ENCODE measurements at regions not wholly inside any gene's neighbourhood (a gene's known extent, or its start where the extent isn't known, plus 50 kb on each side); places are given as distances from the start of the nearest gene placed in this dataset.

- Histone ChIP-seq H3K36me3 (no peaks in the 10 kb centered on the region), H3K9me3 (no peaks in the 10 kb centered on the region), H3K27ac (no peak overlapping the region), H3K27me3 (no peaks in the 10 kb centered on the region), H3K4me3 (no peak overlapping the region), H3K4me1 (no peaks in the 10 kb centered on the region)
- DNase-seq (ENCODE audit: low spot score in 2 of 2), result no peak
- intact Hi-C loops (cut with DNase I), result no loop called here
- TF ChIP-seq CTCF (IDR thresholded peaks at IDR 0.05), result no peak
Measured at GRCh38 chr21:27817902-27818623, 851.2 kb upstream of the ADAMTS5 start.

DNA sequence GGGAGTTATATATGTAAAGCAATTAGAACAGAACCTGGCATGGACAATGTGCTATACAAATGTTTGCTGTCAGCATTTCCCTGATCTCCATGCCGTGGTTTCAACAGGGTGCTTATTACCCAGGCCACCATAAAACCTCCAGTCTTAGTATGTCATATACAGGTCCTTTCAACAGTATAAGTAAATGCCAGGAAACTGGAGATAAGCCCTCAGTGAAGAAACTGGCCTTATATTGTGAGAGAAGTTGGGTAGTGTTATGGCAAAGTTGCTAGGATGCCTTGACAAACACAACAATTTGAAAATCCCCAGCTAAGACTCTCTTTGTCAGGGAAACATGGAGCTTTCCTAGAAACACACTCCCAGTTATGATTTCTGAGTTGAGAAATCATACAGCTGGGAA is 850.2 kb upstream of the ADAMTS5 start:
- Histone ChIP-seq H3K36me3 (no peaks in the 10 kb centered on the region), H3K27ac (no peak overlapping the region), H3K9me3 (no peaks in the 10 kb centered on the region), H3K4me1 (no peaks in the 10 kb centered on the region), H3K4me3 (no peak overlapping the region), H3K27me3 (no peaks in the 10 kb centered on the region)
- no peak for DNase-seq (ENCODE audit: low spot score in 2 of 2)
- TF ChIP-seq CTCF (IDR thresholded peaks at IDR 0.05), result no peak
- intact Hi-C loops (cut with DNase I), result no loop called here

DNA sequence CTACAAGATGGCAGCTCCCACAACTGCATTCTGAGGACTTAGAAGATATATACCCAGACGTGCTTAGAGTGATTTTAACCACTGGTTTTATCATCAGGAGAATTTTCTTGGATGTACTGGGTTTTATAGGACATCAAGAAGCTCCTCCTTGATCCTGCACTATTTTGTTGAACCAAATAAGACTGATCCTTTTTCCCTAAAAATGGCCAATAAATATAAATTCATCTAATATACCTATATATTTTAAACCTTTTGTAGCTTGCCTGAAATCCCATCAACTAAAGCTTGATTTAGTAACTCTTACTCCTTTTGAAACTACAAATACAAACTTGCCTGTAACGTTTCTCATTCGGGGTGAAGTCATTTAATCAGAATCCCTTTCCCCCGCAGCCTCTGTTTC is 849.4 kb upstream of the ADAMTS5 start:
- DNase-seq (ENCODE audit: low spot score in 2 of 2), result no peak
- no peak overlapping the region for H3K4me3 ChIP-seq
- H3K4me1 ChIP-seq, result no peaks in the 10 kb centered on the region
- no peaks in the 10 kb centered on the region for H3K36me3 ChIP-seq
- no peak overlapping the region for H3K27ac ChIP-seq
- no peaks in the 10 kb centered on the region for H3K9me3 ChIP-seq
- TF ChIP-seq CTCF (IDR thresholded peaks at IDR 0.05), result no peak
- intact Hi-C loops (cut with DNase I), result no loop called here
- H3K27me3 ChIP-seq, result no peaks in the 10 kb centered on the region

DNA sequence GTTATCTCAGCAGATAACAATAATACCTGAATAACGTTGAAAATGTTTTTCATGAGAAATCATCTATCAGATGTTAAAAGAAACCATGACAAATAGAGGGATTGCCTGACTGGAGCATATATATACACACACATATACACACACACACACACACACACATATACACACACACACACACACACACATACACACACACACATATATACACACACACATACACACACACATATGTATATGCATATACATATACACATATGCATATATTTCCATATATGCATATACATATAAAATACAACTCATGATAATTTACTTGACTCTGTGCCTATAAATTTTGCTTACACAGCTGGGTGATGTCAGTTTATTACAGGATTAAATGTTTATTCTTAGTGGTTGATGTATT is 847.3 kb upstream of the ADAMTS5 start:
- no peak for DNase-seq (ENCODE audit: low spot score in 2 of 2)
- H3K36me3 ChIP-seq, result no peaks in the 10 kb centered on the region
- H3K4me1 ChIP-seq, result no peaks in the 10 kb centered on the region
- H3K9me3 ChIP-seq, result no peaks in the 10 kb centered on the region
- H3K27me3 ChIP-seq, result no peaks in the 10 kb centered on the region
- no peak for TF ChIP-seq CTCF (IDR thresholded peaks at IDR 0.05)
- intact Hi-C loops (cut with DNase I), result no loop called here
- H3K27ac ChIP-seq, result no peak overlapping the region
- no peak overlapping the region for H3K4me3 ChIP-seq

DNA sequence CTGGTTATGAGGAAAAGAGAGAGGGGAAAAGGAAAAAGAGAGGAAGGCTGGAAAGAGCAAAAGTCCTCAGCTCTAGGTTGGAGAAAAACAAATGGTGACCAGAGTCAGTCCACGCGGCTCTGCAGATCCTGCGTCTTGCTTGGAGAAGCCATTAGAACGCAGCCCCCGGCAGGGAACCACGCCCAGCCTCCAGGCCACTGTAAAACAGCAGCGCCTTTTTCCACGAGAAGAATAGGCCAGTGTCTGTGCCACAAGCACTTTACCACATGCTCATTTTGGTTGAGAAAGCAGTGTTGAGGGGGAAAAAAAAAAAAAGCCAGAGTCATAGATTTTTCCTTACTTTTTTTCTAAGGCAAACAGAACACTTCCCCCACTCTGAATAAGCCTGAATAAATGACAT is 846.9 kb upstream of the ADAMTS5 start:
- no peaks in the 10 kb centered on the region for H3K36me3 ChIP-seq
- no peak overlapping the region for H3K4me3 ChIP-seq
- no peak overlapping the region for H3K27ac ChIP-seq
- intact Hi-C loops (cut with DNase I), result no loop called here
- H3K9me3 ChIP-seq, result no peaks in the 10 kb centered on the region
- DNase-seq (ENCODE audit: low spot score in 2 of 2), result no peak
- no peak for TF ChIP-seq CTCF (IDR thresholded peaks at IDR 0.05)
- H3K4me1 ChIP-seq, result no peaks in the 10 kb centered on the region
- no peaks in the 10 kb centered on the region for H3K27me3 ChIP-seq

GRCh38 chr21:27813344-27813743 is 846.5 kb upstream of the ADAMTS5 start:
- Histone ChIP-seq H3K9me3 (no peaks in the 10 kb centered on the region), H3K4me3 (no peak overlapping the region), H3K27me3 (no peaks in the 10 kb centered on the region), H3K4me1 (no peaks in the 10 kb centered on the region), H3K27ac (no peak overlapping the region), H3K36me3 (no peaks in the 10 kb centered on the region)
- intact Hi-C loops (cut with DNase I), result no loop called here
- no peak for DNase-seq (ENCODE audit: low spot score in 2 of 2)
- no peak for TF ChIP-seq CTCF (IDR thresholded peaks at IDR 0.05)
